ENCODE measurements at regions not wholly inside any gene's neighbourhood (a gene's known extent, or its start where the extent isn't known, plus 50 kb on each side); places are given as distances from the start of the nearest gene placed in this dataset.

DNA sequence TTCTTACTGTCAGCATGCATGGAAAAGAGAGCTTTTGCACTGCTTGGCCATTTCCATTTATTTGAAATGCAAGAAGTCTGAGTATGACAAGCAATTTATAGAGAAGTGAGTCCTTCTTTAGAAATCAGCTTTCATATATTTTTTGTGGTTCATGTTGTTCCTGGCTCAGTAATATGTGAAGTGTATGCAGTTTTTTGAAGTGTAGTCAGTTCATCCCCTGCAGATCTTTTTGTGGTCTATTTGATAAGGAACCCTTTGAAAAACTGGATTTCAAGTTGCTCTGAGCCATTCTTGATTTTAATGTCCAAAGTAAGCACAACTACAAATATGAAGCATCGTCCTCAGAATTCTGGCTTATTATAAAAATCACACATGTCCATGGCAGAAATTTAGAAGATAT, 294.1 kb upstream of the SMC2 start:
- no peaks in the 10 kb centered on the region for H4K20me1 ChIP-seq (ENCODE audit: insufficient read depth, low read length)
- POLR2A ChIA-PET: no interaction called here
- no peak overlapping the region for H3K4me2 ChIP-seq (ENCODE audit: low read depth, low read length)
- H3K4me3 ChIP-seq (replicated peaks in 1 of 3; ENCODE audit: insufficient read depth in 1 of 3, low read depth in 2 of 3, low read length in 3 of 3): no peak overlapping the region
- H3K4me1 ChIP-seq (ENCODE audit: insufficient read depth, low read length): no peaks in the 10 kb centered on the region
- CTCF ChIA-PET (ENCODE audit: low intra/inter-chr PET ratio, low total read pairs): no interaction called here
- no peaks in the 10 kb centered on the region for H3K27me3 ChIP-seq (ENCODE audit: control insufficient read depth in 1 of 2, insufficient read depth in 2 of 2, low read length in 2 of 2)
- DNase-seq (ENCODE audit: low spot score) (no peak), ATAC-seq (no peak), FAIRE-seq (no peak)
- H3K36me3 ChIP-seq (replicated peaks in 1 of 2; ENCODE audit: control insufficient read depth in 1 of 2, insufficient read depth in 2 of 2, low read length in 2 of 2): no peaks in the 10 kb centered on the region
- no peak overlapping the region for H2AFZ ChIP-seq (ENCODE audit: low read length)
- no peaks in the 10 kb centered on the region for H3K9me3 ChIP-seq (ENCODE audit: low read length)
- intact Hi-C loops (cut with micrococcal nuclease; ENCODE audit: unreplicated experiment) (no loop called here), in situ Hi-C loops (cut with HindIII; ENCODE audit: extremely low pct_ligation_motif_present, low pct_unique_long_range_greater_than_20kb) (no loop called here)
- H3K79me2 ChIP-seq (ENCODE audit: insufficient read depth, low read length): no peaks in the 10 kb centered on the region
- no TSS peak for BruUV-seq (replicated peaks)
- H3K9ac ChIP-seq (ENCODE audit: insufficient read depth, low read depth, low read length): no peak overlapping the region
- WGBS (ENCODE audit: low lambda C conversion rate): 0% methylated on average over 1 of the region's 1 CpG
- no peak overlapping the region for H3K27ac ChIP-seq (ENCODE audit: extremely low read length, insufficient read depth, low read length)
- TF ChIP-seq CCAR2 (optimal IDR thresholded peaks at IDR 0.05; ENCODE audit: low read depth, low read length) (no peak), ZNF30 (CRISPR knock-in tag; IDR thresholded peaks at IDR 0.05) (no peak), MYNN (CRISPR knock-in tag; IDR thresholded peaks at IDR 0.05; ENCODE audit: low read depth) (no peak), YEATS2 (CRISPR knock-in tag; IDR thresholded peaks at IDR 0.05; ENCODE audit: borderline replicate concordance) (no peak), ZNF883 (CRISPR knock-in tag; IDR thresholded peaks at IDR 0.05; ENCODE audit: not compliant biosample characterization) (no peak), ZNF816 (CRISPR knock-in tag; IDR thresholded peaks at IDR 0.05; ENCODE audit: borderline replicate concordance) (no peak), FOXA3 (CRISPR knock-in tag; IDR thresholded peaks at IDR 0.05) (no peak), TRIM24 (CRISPR knock-in tag; IDR thresholded peaks at IDR 0.05) (no peak), ARNT2 (CRISPR knock-in tag; IDR thresholded peaks at IDR 0.05; ENCODE audit: low read depth) (no peak), ZNF431 (CRISPR knock-in tag; IDR thresholded peaks at IDR 0.05; ENCODE audit: borderline replicate concordance, low read depth) (no peak)
- TF ChIP-seq, protein P1, sequence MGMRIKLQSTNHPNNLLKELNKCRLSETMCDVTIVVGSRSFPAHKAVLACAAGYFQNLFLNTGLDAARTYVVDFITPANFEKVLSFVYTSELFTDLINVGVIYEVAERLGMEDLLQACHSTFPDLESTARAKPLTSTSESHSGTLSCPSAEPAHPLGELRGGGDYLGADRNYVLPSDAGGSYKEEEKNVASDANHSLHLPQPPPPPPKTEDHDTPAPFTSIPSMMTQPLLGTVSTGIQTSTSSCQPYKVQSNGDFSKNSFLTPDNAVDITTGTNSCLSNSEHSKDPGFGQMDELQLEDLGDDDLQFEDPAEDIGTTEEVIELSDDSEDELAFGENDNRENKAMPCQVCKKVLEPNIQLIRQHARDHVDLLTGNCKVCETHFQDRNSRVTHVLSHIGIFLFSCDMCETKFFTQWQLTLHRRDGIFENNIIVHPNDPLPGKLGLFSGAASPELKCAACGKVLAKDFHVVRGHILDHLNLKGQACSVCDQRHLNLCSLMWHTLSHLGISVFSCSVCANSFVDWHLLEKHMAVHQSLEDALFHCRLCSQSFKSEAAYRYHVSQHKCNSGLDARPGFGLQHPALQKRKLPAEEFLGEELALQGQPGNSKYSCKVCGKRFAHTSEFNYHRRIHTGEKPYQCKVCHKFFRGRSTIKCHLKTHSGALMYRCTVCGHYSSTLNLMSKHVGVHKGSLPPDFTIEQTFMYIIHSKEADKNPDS (CRISPR knock-in tag; IDR thresholded peaks at IDR 0.05): no peak
- TF ChIP-seq, protein P2, sequence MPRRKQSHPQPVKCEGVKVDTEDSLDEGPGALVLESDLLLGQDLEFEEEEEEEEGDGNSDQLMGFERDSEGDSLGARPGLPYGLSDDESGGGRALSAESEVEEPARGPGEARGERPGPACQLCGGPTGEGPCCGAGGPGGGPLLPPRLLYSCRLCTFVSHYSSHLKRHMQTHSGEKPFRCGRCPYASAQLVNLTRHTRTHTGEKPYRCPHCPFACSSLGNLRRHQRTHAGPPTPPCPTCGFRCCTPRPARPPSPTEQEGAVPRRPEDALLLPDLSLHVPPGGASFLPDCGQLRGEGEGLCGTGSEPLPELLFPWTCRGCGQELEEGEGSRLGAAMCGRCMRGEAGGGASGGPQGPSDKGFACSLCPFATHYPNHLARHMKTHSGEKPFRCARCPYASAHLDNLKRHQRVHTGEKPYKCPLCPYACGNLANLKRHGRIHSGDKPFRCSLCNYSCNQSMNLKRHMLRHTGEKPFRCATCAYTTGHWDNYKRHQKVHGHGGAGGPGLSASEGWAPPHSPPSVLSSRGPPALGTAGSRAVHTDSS (CRISPR knock-in tag; conservative IDR thresholded peaks at IDR 0.05): no peak
- TF ChIP-seq, protein P3, sequence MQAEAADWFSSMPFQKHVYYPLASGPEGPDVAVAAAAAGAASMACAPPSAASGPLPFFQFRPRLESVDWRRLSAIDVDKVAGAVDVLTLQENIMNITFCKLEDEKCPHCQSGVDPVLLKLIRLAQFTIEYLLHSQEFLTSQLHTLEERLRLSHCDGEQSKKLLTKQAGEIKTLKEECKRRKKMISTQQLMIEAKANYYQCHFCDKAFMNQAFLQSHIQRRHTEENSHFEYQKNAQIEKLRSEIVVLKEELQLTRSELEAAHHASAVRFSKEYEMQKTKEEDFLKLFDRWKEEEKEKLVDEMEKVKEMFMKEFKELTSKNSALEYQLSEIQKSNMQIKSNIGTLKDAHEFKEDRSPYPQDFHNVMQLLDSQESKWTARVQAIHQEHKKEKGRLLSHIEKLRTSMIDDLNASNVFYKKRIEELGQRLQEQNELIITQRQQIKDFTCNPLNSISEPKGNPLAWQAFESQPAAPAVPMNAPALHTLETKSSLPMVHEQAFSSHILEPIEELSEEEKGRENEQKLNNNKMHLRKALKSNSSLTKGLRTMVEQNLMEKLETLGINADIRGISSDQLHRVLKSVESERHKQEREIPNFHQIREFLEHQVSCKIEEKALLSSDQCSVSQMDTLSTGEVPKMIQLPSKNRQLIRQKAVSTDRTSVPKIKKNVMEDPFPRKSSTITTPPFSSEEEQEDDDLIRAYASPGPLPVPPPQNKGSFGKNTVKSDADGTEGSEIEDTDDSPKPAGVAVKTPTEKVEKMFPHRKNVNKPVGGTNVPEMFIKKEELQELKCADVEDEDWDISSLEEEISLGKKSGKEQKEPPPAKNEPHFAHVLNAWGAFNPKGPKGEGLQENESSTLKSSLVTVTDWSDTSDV (CRISPR knock-in tag; IDR thresholded peaks at IDR 0.05): no peak
- TF ChIP-seq, protein P4, sequence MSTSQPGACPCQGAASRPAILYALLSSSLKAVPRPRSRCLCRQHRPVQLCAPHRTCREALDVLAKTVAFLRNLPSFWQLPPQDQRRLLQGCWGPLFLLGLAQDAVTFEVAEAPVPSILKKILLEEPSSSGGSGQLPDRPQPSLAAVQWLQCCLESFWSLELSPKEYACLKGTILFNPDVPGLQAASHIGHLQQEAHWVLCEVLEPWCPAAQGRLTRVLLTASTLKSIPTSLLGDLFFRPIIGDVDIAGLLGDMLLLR (CRISPR knock-in tag; IDR thresholded peaks at IDR 0.05): no peak
- TF ChIP-seq, protein P5, sequence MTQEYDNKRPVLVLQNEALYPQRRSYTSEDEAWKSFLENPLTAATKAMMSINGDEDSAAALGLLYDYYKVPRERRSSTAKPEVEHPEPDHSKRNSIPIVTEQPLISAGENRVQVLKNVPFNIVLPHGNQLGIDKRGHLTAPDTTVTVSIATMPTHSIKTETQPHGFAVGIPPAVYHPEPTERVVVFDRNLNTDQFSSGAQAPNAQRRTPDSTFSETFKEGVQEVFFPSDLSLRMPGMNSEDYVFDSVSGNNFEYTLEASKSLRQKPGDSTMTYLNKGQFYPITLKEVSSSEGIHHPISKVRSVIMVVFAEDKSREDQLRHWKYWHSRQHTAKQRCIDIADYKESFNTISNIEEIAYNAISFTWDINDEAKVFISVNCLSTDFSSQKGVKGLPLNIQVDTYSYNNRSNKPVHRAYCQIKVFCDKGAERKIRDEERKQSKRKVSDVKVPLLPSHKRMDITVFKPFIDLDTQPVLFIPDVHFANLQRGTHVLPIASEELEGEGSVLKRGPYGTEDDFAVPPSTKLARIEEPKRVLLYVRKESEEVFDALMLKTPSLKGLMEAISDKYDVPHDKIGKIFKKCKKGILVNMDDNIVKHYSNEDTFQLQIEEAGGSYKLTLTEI (CRISPR knock-in tag; conservative IDR thresholded peaks at IDR 0.05): no peak
